Mammary epithelial cell (primary cell): ENCODE measurements at regions not wholly inside any gene's neighbourhood (a gene's known extent, or its start where the extent isn't known, plus 50 kb on each side); places are given as distances from the start of the nearest gene placed in this dataset.

Experiments
- CTCF ChIP-seq, 2 donors: IDR thresholded peaks in 1 of 2; conservative IDR thresholded peaks in 1 of 2; 2 replicates each; pipeline ENCODE4 v1.5.1; 2011 to 2012; ENCODE audit warnings: inconsistent platforms in 2 of 2, low read length in 2 of 2, mild to moderate bottlenecking in 2 of 2, control low read depth in 1 of 2, low read depth in 1 of 2; ENCODE audit not compliant: insufficient read depth in 1 of 2; ENCODE audit errors: extremely low read depth in 1 of 2
- EZH2 ChIP-seq: IDR thresholded peaks from 2 replicates; pipeline ENCODE4 v1.6.1; 2012; ENCODE audit warnings: low read length, inconsistent platforms, borderline replicate concordance

- TF ChIP-seq CTCF (conservative IDR thresholded peaks at IDR 0.05 in 1 of 2, IDR thresholded peaks at IDR 0.05 in 1 of 2; ENCODE audit: extremely low read depth in 1 of 2, insufficient read depth in 1 of 2, low read depth in 1 of 2, low read length in 2 of 2) (no peak), EZH2 (no peak)
Observed at GRCh38 chr1:221940631-221941030, 198.7 kb upstream of the DUSP10 start.
